ENCODE measurements at regions not wholly inside any gene's neighbourhood (a gene's known extent, or its start where the extent isn't known, plus 50 kb on each side); places are given as distances from the start of the nearest gene placed in this dataset.
"Not testable (repeated sequence)": the region's sequence is repeated elsewhere in the genome, so short reads cannot be mapped to it uniquely, and the experiment has no call there.

GRCh38 chr5:39934830-39935229 is 510.1 kb upstream of the DAB2 start:
- H3K36me3 ChIP-seq (ENCODE audit: control insufficient read depth, insufficient read depth, low read length), result no peaks in the 10 kb centered on the region
- no peak overlapping the region for H3K27ac ChIP-seq (ENCODE audit: insufficient read depth, low read length, poor library complexity, severe bottlenecking)
- H3K4me3 ChIP-seq (ENCODE audit: insufficient read depth, low read depth, low read length, poor library complexity, severe bottlenecking), result no peak overlapping the region
- no peaks in the 10 kb centered on the region for H3K9me3 ChIP-seq (ENCODE audit: control insufficient read depth, low read length)
- H3K4me1 ChIP-seq (ENCODE audit: control insufficient read depth, insufficient read depth, low read length, poor library complexity, severe bottlenecking), result no peaks in the 10 kb centered on the region
- no peak for DNase-seq
- H3K27me3 ChIP-seq (replicated peaks; ENCODE audit: control insufficient read depth, insufficient read depth, low read length, poor library complexity, severe bottlenecking), result no peaks in the 10 kb centered on the region

GRCh38 chr5:39933061-39933460 is 508.3 kb upstream of the DAB2 start:
- Histone ChIP-seq H3K27ac (ENCODE audit: insufficient read depth, low read length, poor library complexity, severe bottlenecking) (no peak overlapping the region), H3K4me3 (ENCODE audit: insufficient read depth, low read depth, low read length, poor library complexity, severe bottlenecking) (no peak overlapping the region), H3K36me3 (ENCODE audit: control insufficient read depth, insufficient read depth, low read length) (no peaks in the 10 kb centered on the region), H3K9me3 (ENCODE audit: control insufficient read depth, low read length) (no peaks in the 10 kb centered on the region), H3K27me3 (replicated peaks; ENCODE audit: control insufficient read depth, insufficient read depth, low read length, poor library complexity, severe bottlenecking) (no peaks in the 10 kb centered on the region), H3K4me1 (ENCODE audit: control insufficient read depth, insufficient read depth, low read length, poor library complexity, severe bottlenecking) (no peaks in the 10 kb centered on the region)
- DNase-seq, result no peak

- H3K36me3 ChIP-seq (ENCODE audit: control insufficient read depth, insufficient read depth, low read length), result no peaks in the 10 kb centered on the region
- no peaks in the 10 kb centered on the region for H3K27me3 ChIP-seq (replicated peaks; ENCODE audit: control insufficient read depth, insufficient read depth, low read length, poor library complexity, severe bottlenecking)
- no peak for DNase-seq
- H3K4me1 ChIP-seq (ENCODE audit: control insufficient read depth, insufficient read depth, low read length, poor library complexity, severe bottlenecking), result no peaks in the 10 kb centered on the region
- no peaks in the 10 kb centered on the region for H3K9me3 ChIP-seq (ENCODE audit: control insufficient read depth, low read length)
- no peak overlapping the region for H3K27ac ChIP-seq (ENCODE audit: insufficient read depth, low read length, poor library complexity, severe bottlenecking)
- no peak overlapping the region for H3K4me3 ChIP-seq (ENCODE audit: insufficient read depth, low read depth, low read length, poor library complexity, severe bottlenecking)
Observed at GRCh38 chr5:39928709-39929108, 503.9 kb upstream of the DAB2 start.

- no peaks in the 10 kb centered on the region for H3K9me3 ChIP-seq (ENCODE audit: control insufficient read depth, low read length)
- H3K4me3 ChIP-seq (ENCODE audit: insufficient read depth, low read depth, low read length, poor library complexity, severe bottlenecking), result no peak overlapping the region
- H3K36me3 ChIP-seq (ENCODE audit: control insufficient read depth, insufficient read depth, low read length), result no peaks in the 10 kb centered on the region
- H3K27me3 ChIP-seq (replicated peaks; ENCODE audit: control insufficient read depth, insufficient read depth, low read length, poor library complexity, severe bottlenecking), result no peaks in the 10 kb centered on the region
- no peak for DNase-seq
- no peak overlapping the region for H3K27ac ChIP-seq (ENCODE audit: insufficient read depth, low read length, poor library complexity, severe bottlenecking)
- H3K4me1 ChIP-seq (ENCODE audit: control insufficient read depth, insufficient read depth, low read length, poor library complexity, severe bottlenecking), result no peaks in the 10 kb centered on the region
Observed at GRCh38 chr5:39919876-39920275, 495.1 kb upstream of the DAB2 start.

GRCh38 chr5:39912906-39913305 is 488.1 kb upstream of the DAB2 start:
- H3K27ac ChIP-seq (ENCODE audit: insufficient read depth, low read length, poor library complexity, severe bottlenecking), result no peak overlapping the region
- H3K4me1 ChIP-seq (ENCODE audit: control insufficient read depth, insufficient read depth, low read length, poor library complexity, severe bottlenecking), result no peaks in the 10 kb centered on the region
- H3K36me3 ChIP-seq (ENCODE audit: control insufficient read depth, insufficient read depth, low read length), result no peaks in the 10 kb centered on the region
- no peaks in the 10 kb centered on the region for H3K9me3 ChIP-seq (ENCODE audit: control insufficient read depth, low read length)
- H3K27me3 ChIP-seq (replicated peaks; ENCODE audit: control insufficient read depth, insufficient read depth, low read length, poor library complexity, severe bottlenecking), result no peaks in the 10 kb centered on the region
- no peak overlapping the region for H3K4me3 ChIP-seq (ENCODE audit: insufficient read depth, low read depth, low read length, poor library complexity, severe bottlenecking)
- no peak for DNase-seq

- not testable (repeated sequence) for H3K27me3 ChIP-seq (replicated peaks; ENCODE audit: control insufficient read depth, insufficient read depth, low read length, poor library complexity, severe bottlenecking); H3K4me3 ChIP-seq (ENCODE audit: insufficient read depth, low read depth, low read length, poor library complexity, severe bottlenecking); H3K36me3 ChIP-seq (ENCODE audit: control insufficient read depth, insufficient read depth, low read length); DNase-seq; H3K9me3 ChIP-seq (ENCODE audit: control insufficient read depth, low read length); H3K4me1 ChIP-seq (ENCODE audit: control insufficient read depth, insufficient read depth, low read length, poor library complexity, severe bottlenecking); H3K27ac ChIP-seq (ENCODE audit: insufficient read depth, low read length, poor library complexity, severe bottlenecking)
Observed at GRCh38 chr5:39907267-39907951, 482.6 kb upstream of the DAB2 start.

- Histone ChIP-seq H3K27me3 (replicated peaks; ENCODE audit: control insufficient read depth, insufficient read depth, low read length, poor library complexity, severe bottlenecking) (no peaks in the 10 kb centered on the region), H3K36me3 (ENCODE audit: control insufficient read depth, insufficient read depth, low read length) (no peaks in the 10 kb centered on the region), H3K9me3 (ENCODE audit: control insufficient read depth, low read length) (no peaks in the 10 kb centered on the region), H3K4me1 (ENCODE audit: control insufficient read depth, insufficient read depth, low read length, poor library complexity, severe bottlenecking) (no peaks in the 10 kb centered on the region), H3K27ac (ENCODE audit: insufficient read depth, low read length, poor library complexity, severe bottlenecking) (no peak overlapping the region), H3K4me3 (ENCODE audit: insufficient read depth, low read depth, low read length, poor library complexity, severe bottlenecking) (no peak overlapping the region)
- DNase-seq, result no peak
Observed at GRCh38 chr5:39906146-39906545, 481.4 kb upstream of the DAB2 start.

GRCh38 chr5:39905356-39905755 is 480.6 kb upstream of the DAB2 start:
- no peak for DNase-seq
- no peaks in the 10 kb centered on the region for H3K27me3 ChIP-seq (replicated peaks; ENCODE audit: control insufficient read depth, insufficient read depth, low read length, poor library complexity, severe bottlenecking)

GRCh38 chr5:39902626-39903025 is 477.8 kb upstream of the DAB2 start:
- no peak for DNase-seq
- H3K9me3 ChIP-seq (ENCODE audit: control insufficient read depth, low read length), result no peaks in the 10 kb centered on the region
- H3K27me3 ChIP-seq (replicated peaks; ENCODE audit: control insufficient read depth, insufficient read depth, low read length, poor library complexity, severe bottlenecking), result no peaks in the 10 kb centered on the region
- no peak overlapping the region for H3K27ac ChIP-seq (ENCODE audit: insufficient read depth, low read length, poor library complexity, severe bottlenecking)
- H3K36me3 ChIP-seq (ENCODE audit: control insufficient read depth, insufficient read depth, low read length), result no peaks in the 10 kb centered on the region
- H3K4me1 ChIP-seq (ENCODE audit: control insufficient read depth, insufficient read depth, low read length, poor library complexity, severe bottlenecking), result no peaks in the 10 kb centered on the region
- no peak overlapping the region for H3K4me3 ChIP-seq (ENCODE audit: insufficient read depth, low read depth, low read length, poor library complexity, severe bottlenecking)

More at GRCh38 chr5:39905356-39905755, 480.6 kb upstream of the DAB2 start:
- no peaks in the 10 kb centered on the region for H3K4me1 ChIP-seq (ENCODE audit: control insufficient read depth, insufficient read depth, low read length, poor library complexity, severe bottlenecking)
- no peak overlapping the region for H3K27ac ChIP-seq (ENCODE audit: insufficient read depth, low read length, poor library complexity, severe bottlenecking)
- H3K4me3 ChIP-seq (ENCODE audit: insufficient read depth, low read depth, low read length, poor library complexity, severe bottlenecking), result no peak overlapping the region
- H3K9me3 ChIP-seq (ENCODE audit: control insufficient read depth, low read length), result no peaks in the 10 kb centered on the region
- no peaks in the 10 kb centered on the region for H3K36me3 ChIP-seq (ENCODE audit: control insufficient read depth, insufficient read depth, low read length)

GRCh38 chr5:39898731-39899130 is 474.0 kb upstream of the DAB2 start:
- no peaks in the 10 kb centered on the region for H3K9me3 ChIP-seq (ENCODE audit: control insufficient read depth, low read length)
- DNase-seq, result no peak
- no peaks in the 10 kb centered on the region for H3K36me3 ChIP-seq (ENCODE audit: control insufficient read depth, insufficient read depth, low read length)
- H3K4me3 ChIP-seq (ENCODE audit: insufficient read depth, low read depth, low read length, poor library complexity, severe bottlenecking), result no peak overlapping the region
- H3K27me3 ChIP-seq (replicated peaks; ENCODE audit: control insufficient read depth, insufficient read depth, low read length, poor library complexity, severe bottlenecking), result no peaks in the 10 kb centered on the region
- H3K4me1 ChIP-seq (ENCODE audit: control insufficient read depth, insufficient read depth, low read length, poor library complexity, severe bottlenecking), result no peaks in the 10 kb centered on the region
- H3K27ac ChIP-seq (ENCODE audit: insufficient read depth, low read length, poor library complexity, severe bottlenecking), result no peak overlapping the region

All from effector memory CD4-positive, alpha-beta T cell (primary cell).